GM12878 (cell line): ENCODE measurements at regions not wholly inside any gene's neighbourhood (a gene's known extent, or its start where the extent isn't known, plus 50 kb on each side); places are given as distances from the start of the nearest gene placed in this dataset.
"Not testable (repeated sequence)": the region's sequence is repeated elsewhere in the genome, so short reads cannot be mapped to it uniquely, and the experiment has no call there.

Experiments used
- ATAC-seq: fragments of 200-7000 bp; cut with Tn5 transposase; 3 replicates; pipeline ENCODE4 v1.9.1; 2020; ENCODE audit warnings: mild to moderate bottlenecking, moderate library complexity
- BruUV-seq: library from RNA; stranded (reverse); fragments of 400-500 nt; replicated peaks from 2 replicates; lab custom pipeline; 2021; lab: Mats Ljungman, UMichigan
- CTCF ChIA-PET: fragments of 300-600 bp; sonication (Branson Sonifier 250); formaldehyde crosslinking; extraction: SDS; loops from one replicate; lab custom pipeline; 2021; ENCODE audit warnings: inconsistent platforms; lab: Yijun Ruan, JAX
- POLR2A ChIA-PET: fragments of 350-600 bp; formaldehyde crosslinking; extraction: SDS; loops from one replicate; lab custom pipeline; 2021; ENCODE audit warnings: inconsistent platforms; lab: Charles Lee
- RAD21 ChIA-PET: fragments of 300-600 bp; sonication (Branson Sonifier 250); formaldehyde crosslinking; loops from one replicate; lab custom pipeline; 2023; ENCODE audit warnings: antibody characterized with exemption; ENCODE audit not compliant: unreplicated experiment; lab: Charles Lee
- SMC1A ChIA-PET: fragments of 300-600 bp; sonication (Branson Sonifier 250); formaldehyde crosslinking; loops from one replicate; lab custom pipeline; 2023; ENCODE audit not compliant: unreplicated experiment, uncharacterized antibody; lab: Charles Lee
- DNase-seq: peaks from one replicate; pipeline ENCODE4 v3.0.0-alpha.2; 2011; ENCODE audit warnings: low read depth, low spot score
- FAIRE-seq: peaks from 3 replicates; lab custom pipeline; 2011; peaks lifted over from hg19 to GRCh38; lab: Jason Lieb, UNC
- H2AFZ ChIP-seq: 2 replicates; pipeline ENCODE4 v1.6.0; 2011; ENCODE audit warnings: low read depth, low read length, control low read depth; ENCODE audit not compliant: control insufficient read depth
- H3K27ac ChIP-seq: 2 replicates; pipeline ENCODE4 v1.5.1; 2011; ENCODE audit warnings: control low read depth; ENCODE audit not compliant: control insufficient read depth, insufficient read depth
- H3K27me3 ChIP-seq, 2 experiments: replicated peaks in 1 of 2; 2 replicates each; pipeline versions ENCODE4 v1.6.0 to v1.6.1; 2011; ENCODE audit warnings: low read length in 1 of 2; ENCODE audit not compliant: control insufficient read depth in 2 of 2, insufficient read depth in 2 of 2
- H3K36me3 ChIP-seq, 2 experiments: 2 replicates each; pipeline ENCODE4 v1.5.1; 2011; ENCODE audit warnings: low read length in 1 of 2; ENCODE audit not compliant: control insufficient read depth in 2 of 2, insufficient read depth in 2 of 2
- H3K4me1 ChIP-seq: 2 replicates; pipeline ENCODE4 v1.6.1; 2011; ENCODE audit warnings: mild to moderate bottlenecking, low read length, moderate library complexity, mixed read lengths; ENCODE audit not compliant: control insufficient read depth, insufficient read depth
- H3K4me2 ChIP-seq: 2 replicates; pipeline ENCODE4 v1.6.0; 2011; ENCODE audit warnings: control low read depth; ENCODE audit not compliant: control insufficient read depth, insufficient read depth
- H3K4me3 ChIP-seq: fragments of 200-600 bp; sonication (generic); 2 replicates; pipeline ENCODE4 v1.5.1; 2016
- H3K79me2 ChIP-seq: 2 replicates; pipeline ENCODE4 v1.6.0; 2011; ENCODE audit warnings: low read length; ENCODE audit not compliant: control insufficient read depth, insufficient read depth
- H3K9ac ChIP-seq: 2 replicates; pipeline ENCODE4 v1.8.0; 2011; ENCODE audit warnings: low read length, control low read depth, mixed read lengths; ENCODE audit not compliant: control insufficient read depth, insufficient read depth
- H3K9me3 ChIP-seq: replicated peaks from 3 replicates; pipeline ENCODE4 v1.5.1; 2011; ENCODE audit warnings: mild to moderate bottlenecking, low read length; ENCODE audit not compliant: control insufficient read depth, insufficient read depth
- H4K20me1 ChIP-seq: 2 replicates; pipeline ENCODE4 v1.6.0; 2011; ENCODE audit not compliant: control insufficient read depth, insufficient read depth
- ESRRA ChIP-seq: IDR thresholded peaks from 2 replicates; pipeline ENCODE4 v1.6.1; 2012; ENCODE audit warnings: mild to moderate bottlenecking, low read length, improper control_type of control experiment
- FOS ChIP-seq: IDR thresholded peaks from 3 replicates; pipeline ENCODE4 v1.6.1; 2011; ENCODE audit warnings: borderline replicate concordance; ENCODE audit not compliant: insufficient read length; ENCODE audit errors: extremely low read depth
- FOXK2 ChIP-seq: fragments of 450-650 bp; IDR thresholded peaks from 2 replicates; pipeline ENCODE4 v1.6.1; 2017; ENCODE audit warnings: mild to moderate bottlenecking, moderate library complexity
- KAT2A ChIP-seq: conservative IDR thresholded peaks from 2 replicates; pipeline ENCODE4 v1.6.1; 2011; ENCODE audit warnings: low read depth, low read length; ENCODE audit not compliant: control insufficient read depth
- MEF2A ChIP-seq: IDR thresholded peaks from 2 replicates; pipeline ENCODE4 v1.6.1; 2011; ENCODE audit warnings: low read depth, mild to moderate bottlenecking, low read length, moderate library complexity; ENCODE audit not compliant: insufficient read depth
- RFX5 ChIP-seq: IDR thresholded peaks from 2 replicates; pipeline ENCODE4 v1.6.1; 2011; ENCODE audit warnings: low read depth, low read length, improper control_type of control experiment
- WGBS: methylation state at CpG from one replicate; pipeline ENCODE4 v1.1.6; 2016; ENCODE audit warnings: low lambda C conversion rate; ENCODE audit not compliant: insufficient replicate concordance, insufficient coverage; ENCODE audit errors: missing lambda C conversion rate; 5-methylcytosine and 5-hydroxymethylcytosine counted together
- in situ Hi-C: fragments of 300-500 bp; cut with MboI; formaldehyde crosslinking; loops from 9 replicates; pipeline ENCODE4 v1.14.3; 2018; ENCODE audit warnings: mixed read lengths
- intact Hi-C: fragments of 100-400 bp; cut with micrococcal nuclease; formaldehyde crosslinking; loops from one replicate; pipeline ENCODE4 v1.14.2; 2022; ENCODE audit not compliant: unreplicated experiment
- TF ChIP-seq, protein P1 (sequence below): fragments of 450-650 bp; IDR thresholded peaks from 2 replicates; pipeline ENCODE4 v1.6.1; 2018; ENCODE audit warnings: mild to moderate bottlenecking, low read depth, moderate library complexity; ENCODE audit not compliant: partially characterized antibody

DNA sequence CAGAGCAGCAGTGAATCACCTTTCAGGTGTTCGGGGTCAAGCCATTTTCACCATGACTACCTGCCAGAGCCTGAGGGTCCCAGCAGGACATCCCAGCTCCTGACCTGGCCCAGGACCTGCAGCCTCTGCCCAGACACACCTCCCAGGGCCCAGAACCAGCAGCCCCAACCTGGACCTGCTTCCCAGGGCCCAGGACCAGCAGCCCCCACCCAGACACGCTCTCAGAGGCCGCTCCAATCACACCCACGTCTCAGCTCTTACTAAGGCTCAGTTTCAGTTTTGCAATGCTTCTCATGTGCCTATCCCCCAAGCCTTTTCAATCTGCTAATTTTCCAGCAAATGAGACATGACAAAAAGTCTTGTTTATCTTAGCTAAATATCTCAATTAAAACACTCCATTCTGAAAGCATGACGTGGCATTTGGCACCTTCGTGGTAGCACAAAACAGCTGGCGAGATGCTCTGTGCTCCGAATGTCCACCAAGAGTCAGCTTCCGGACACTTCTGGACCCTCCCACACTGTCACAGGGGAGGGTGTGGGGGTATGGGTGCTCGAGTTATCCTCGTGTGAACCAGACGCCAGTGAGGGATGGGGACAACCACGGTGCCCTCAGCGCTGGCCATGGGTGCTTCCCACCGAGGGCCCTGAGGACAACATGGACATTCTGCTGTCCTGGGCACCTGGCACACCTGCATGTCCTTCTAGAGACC, 253.2 kb downstream of the DLL1 start (continued):
- TF ChIP-seq RFX5: no peak
- no peak for TF ChIP-seq FOS
- no peak for TF ChIP-seq ESRRA
- TF ChIP-seq KAT2A: no peak

DNA sequence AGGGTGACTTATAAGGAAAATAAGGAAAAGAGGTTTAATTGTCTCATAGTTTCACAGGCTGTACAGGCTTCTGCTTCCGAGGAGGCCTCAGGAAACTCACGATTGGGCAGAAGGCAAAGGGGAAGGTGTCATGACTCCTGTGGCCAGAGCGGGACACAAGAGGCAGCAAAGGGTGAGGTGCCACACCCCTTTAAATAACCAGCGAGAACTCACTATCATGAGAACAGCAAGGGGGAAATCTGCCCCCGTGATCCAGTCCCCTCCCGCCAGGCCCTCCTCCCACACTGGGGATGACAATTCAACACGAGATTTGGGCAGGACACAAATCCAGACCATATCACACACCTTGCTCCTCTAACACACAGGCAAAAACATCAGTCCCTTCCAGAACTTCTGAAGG, 254.0 kb downstream of the DLL1 start:
- WGBS: 49% methylated on average over 7 of the region's 7 CpGs

DNA sequence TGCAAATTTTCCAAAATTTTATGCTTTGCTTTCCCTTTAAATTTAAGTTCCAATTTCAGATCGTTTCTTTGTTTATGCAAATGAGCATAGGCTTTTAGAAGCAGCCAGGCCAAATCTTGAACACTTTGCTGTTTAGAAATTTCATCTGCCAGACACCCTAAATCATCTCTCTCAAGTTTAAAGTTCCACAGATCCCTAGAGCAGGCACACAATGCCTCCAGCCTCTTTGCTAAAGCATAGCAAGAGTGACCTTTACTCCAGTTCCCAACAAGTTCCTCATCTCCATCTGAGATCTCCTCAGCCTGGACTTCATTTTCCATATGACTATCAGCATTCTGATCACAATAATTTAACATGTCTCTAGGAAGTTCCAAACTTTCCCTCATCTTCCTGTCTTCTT, 254.5 kb downstream of the DLL1 start:
- intact Hi-C loops, BruUV-seq, H3K4me2 ChIP-seq, H4K20me1 ChIP-seq, ATAC-seq, FAIRE-seq, RAD21 ChIA-PET, H3K27ac ChIP-seq, in situ Hi-C loops, H2AFZ ChIP-seq, H3K9me3 ChIP-seq, DNase-seq, SMC1A ChIA-PET, H3K4me1 ChIP-seq, H3K9ac ChIP-seq, CTCF ChIA-PET, H3K4me3 ChIP-seq, H3K79me2 ChIP-seq, POLR2A ChIA-PET, H3K36me3 ChIP-seq, H3K27me3 ChIP-seq: not testable (repeated sequence)
- WGBS: 0% methylated on average over 1 of the region's 1 CpG

More for the DNA sequence above, 254.0 kb downstream of the DLL1 start:
- Histone ChIP-seq H3K4me2 (no peak overlapping the region), H3K9ac (no peak overlapping the region), H3K4me3 (no peak overlapping the region), H3K4me1 (no peaks in the 10 kb centered on the region), H3K27me3 (no peaks in the 10 kb centered on the region), H2AFZ (no peak overlapping the region), H3K79me2 (no peaks in the 10 kb centered on the region), H3K9me3 (no peaks in the 10 kb centered on the region; the same call in 2 of the 3 replicates), H3K27ac (no peak overlapping the region), H4K20me1 (no peaks in the 10 kb centered on the region), H3K36me3 (no peaks in the 10 kb centered on the region)
- FAIRE-seq: no peak
- ChIA-PET SMC1A (no interaction called here), POLR2A (no interaction called here), CTCF (no interaction called here), RAD21 (no interaction called here)
- no TSS peak for BruUV-seq
- intact Hi-C loops (no loop called here), in situ Hi-C loops (no loop called here)
- DNase-seq: no peak
- TF ChIP-seq MEF2A (no peak), FOXK2 (no peak)
- TF ChIP-seq, protein P1, sequence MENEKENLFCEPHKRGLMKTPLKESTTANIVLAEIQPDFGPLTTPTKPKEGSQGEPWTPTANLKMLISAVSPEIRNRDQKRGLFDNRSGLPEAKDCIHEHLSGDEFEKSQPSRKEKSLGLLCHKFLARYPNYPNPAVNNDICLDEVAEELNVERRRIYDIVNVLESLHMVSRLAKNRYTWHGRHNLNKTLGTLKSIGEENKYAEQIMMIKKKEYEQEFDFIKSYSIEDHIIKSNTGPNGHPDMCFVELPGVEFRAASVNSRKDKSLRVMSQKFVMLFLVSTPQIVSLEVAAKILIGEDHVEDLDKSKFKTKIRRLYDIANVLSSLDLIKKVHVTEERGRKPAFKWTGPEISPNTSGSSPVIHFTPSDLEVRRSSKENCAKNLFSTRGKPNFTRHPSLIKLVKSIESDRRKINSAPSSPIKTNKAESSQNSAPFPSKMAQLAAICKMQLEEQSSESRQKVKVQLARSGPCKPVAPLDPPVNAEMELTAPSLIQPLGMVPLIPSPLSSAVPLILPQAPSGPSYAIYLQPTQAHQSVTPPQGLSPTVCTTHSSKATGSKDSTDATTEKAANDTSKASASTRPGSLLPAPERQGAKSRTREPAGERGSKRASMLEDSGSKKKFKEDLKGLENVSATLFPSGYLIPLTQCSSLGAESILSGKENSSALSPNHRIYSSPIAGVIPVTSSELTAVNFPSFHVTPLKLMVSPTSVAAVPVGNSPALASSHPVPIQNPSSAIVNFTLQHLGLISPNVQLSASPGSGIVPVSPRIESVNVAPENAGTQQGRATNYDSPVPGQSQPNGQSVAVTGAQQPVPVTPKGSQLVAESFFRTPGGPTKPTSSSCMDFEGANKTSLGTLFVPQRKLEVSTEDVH: no peak
- ATAC-seq: no peak
